Heart right ventricle (tissue), 16 donors: ENCODE measurements at regions not wholly inside any gene's neighbourhood (a gene's known extent, or its start where the extent isn't known, plus 50 kb on each side); places are given as distances from the start of the nearest gene placed in this dataset.

Experiments used
- ATAC-seq, 8 donors: fragments of 200-7000 bp; cut with Tn5 transposase; one replicate each; pipeline ENCODE4 v1.9.1; 2020; ENCODE audit warnings: mild to moderate bottlenecking in 8 of 8, moderate library complexity in 8 of 8, moderate number of reproducible peaks in 1 of 8
- DNase-seq, 2 donors: peaks; one replicate each; pipeline ENCODE4 v3.0.0-alpha.2; 2020
- H3K27ac ChIP-seq, 10 donors: fragments of 200-600 bp; sonication (generic) in 2 of 10; one replicate each; pipeline versions ENCODE4 v1.5.0 to v1.8.0; 2020 to 2022; ENCODE audit warnings: mild to moderate bottlenecking in 3 of 10
- H3K27me3 ChIP-seq, 7 donors: fragments of 200-600 bp; one replicate each; pipeline ENCODE4 v1.8.0; 2021 to 2022; ENCODE audit warnings: mild to moderate bottlenecking in 2 of 7
- H3K36me3 ChIP-seq, 9 donors: fragments of 200-600 bp; sonication (generic) in 1 of 9; one replicate each; pipeline versions ENCODE4 v1.5.0 to v1.8.0; 2020 to 2022; ENCODE audit warnings: mild to moderate bottlenecking in 2 of 9
- H3K4me1 ChIP-seq, 9 donors: fragments of 200-600 bp; sonication (generic) in 1 of 9; one replicate each; pipeline versions ENCODE4 v1.5.0 to v1.8.0; 2020 to 2022; ENCODE audit warnings: mild to moderate bottlenecking in 4 of 9
- H3K4me3 ChIP-seq, 10 donors: fragments of 200-600 bp; sonication (generic) in 2 of 10; one replicate each; pipeline versions ENCODE4 v1.5.0 to v1.8.0; 2020 to 2022; ENCODE audit warnings: mild to moderate bottlenecking in 7 of 10, moderate library complexity in 2 of 10
- H3K9me3 ChIP-seq, 11 donors: fragments of 200-600 bp in 10 of 11; sonication (generic) in 2 of 11; one replicate each; pipeline versions ENCODE4 v1.5.0 to v1.8.0; 2013 to 2022; ENCODE audit warnings: mild to moderate bottlenecking in 2 of 11, control low read depth in 1 of 11, moderate library complexity in 1 of 11
- CTCF ChIP-seq, 9 donors: fragments of 200-600 bp; sonication (generic) in 2 of 9; IDR thresholded peaks; one replicate each; pipeline versions ENCODE4 v1.5.0 to v1.8.0; 2021 to 2022; ENCODE audit warnings: antibody characterized with exemption in 9 of 9, mild to moderate bottlenecking in 5 of 9, moderate library complexity in 1 of 9
- WGBS, 2 donors: extraction: QIAGEN DNeasy Blood & Tissue Kit; methylation state at CpG; one replicate each; pipeline ENCODE4 v1.1.7; 2013; ENCODE audit warnings: inconsistent platforms in 1 of 2; 5-methylcytosine and 5-hydroxymethylcytosine counted together
- intact Hi-C, 10 donors: fragments of 100-400 bp; cut with DNase I; formaldehyde crosslinking; loops; one replicate each; pipeline versions ENCODE4 v1.11.1 to v1.14.2; 2022
- donor health status: Arrhythmogenic right ventricular cardiomyopathy.
- donor health status: ischemic (EF 13 %, LVEDD 7.1; RV severe dilation, severe dysfunction).
- donor health status: healthy with polysubstance abuse.
- donor health status: DM: no; HTN: yes; CAD: no.
- donor health status: DM: no; HTN: no; CAD: no.
- donor health status: ischemic (EF 25% LVEDD 6.9; RV normal size, moderate dysfunction).
- donor health status: ischemic (EF 25% LVEDD 5.7; RV mildly dilated, moderate dysfunction).
- donor health status: healthy.
- donor health status: DM: yes; HTN: yes; CAD: no.
- donor health status: Ischemic cardiomyopathy.
- donor health status: ischemic (EF 35%, LVEDD 5.7; RV mildly dilated, moderate dysfunction).
- donor health status: nonischemic (EF 11% LVEDD 7.7; RV severe dilation, severe dysfunction).
- donor health status: DM: yes; HTN: yes; CAD: no.
- donor health status: PGD.
- donor health status: ischemic (EF 29% LVEDD 5.4; RV normal size, mild dysfunction).
- donor health status: nonischemic (EF 23%, LVEDD 6.1; RV moderate dilation, normal function).

GRCh38 chr4:84235126-84235944 is 263.8 kb downstream of the NKX6-1 start:
- Histone ChIP-seq H3K4me1 (no peaks in the 10 kb centered on the region), H3K9me3 (peaks cover 0 to 10% (median 0%) of the 10 kb centered on the region in 11 donors), H3K27ac (no peak overlapping the region), H3K27me3 (no peaks in the 10 kb centered on the region), H3K36me3 (no peaks in the 10 kb centered on the region), H3K4me3 (no peak overlapping the region)
- no peak for DNase-seq
- no peak for TF ChIP-seq CTCF (IDR thresholded peaks at IDR 0.05)
- WGBS, 2 donors = 82 to 84% methylated on average over 6 of the region's 6 CpGs
- no peak for ATAC-seq
- intact Hi-C loops = no loop called here

- ATAC-seq = no peak
- no peak for TF ChIP-seq CTCF (IDR thresholded peaks at IDR 0.05)
- H3K4me3 ChIP-seq = no peak overlapping the region
- WGBS, 2 donors = 73 to 75% methylated on average over 7 of the region's 7 CpGs
- H3K36me3 ChIP-seq = no peaks in the 10 kb centered on the region
- H3K27ac ChIP-seq = no peak overlapping the region
- H3K4me1 ChIP-seq = no peaks in the 10 kb centered on the region
- no peaks in the 10 kb centered on the region for H3K27me3 ChIP-seq
- DNase-seq = no peak
- H3K9me3 ChIP-seq = peaks cover 0 to 7% (median 0%) of the 10 kb centered on the region in 11 donors
- intact Hi-C loops = no loop called here
Measured at GRCh38 chr4:84232309-84233095, 266.6 kb downstream of the NKX6-1 start.

GRCh38 chr4:84231539-84232055 is 267.5 kb downstream of the NKX6-1 start:
- no peak for ATAC-seq
- Histone ChIP-seq H3K27ac (no peak overlapping the region), H3K4me3 (no peak overlapping the region), H3K36me3 (no peaks in the 10 kb centered on the region), H3K4me1 (no peaks in the 10 kb centered on the region), H3K9me3 (no peaks in the 10 kb centered on the region), H3K27me3 (no peaks in the 10 kb centered on the region)
- intact Hi-C loops = no loop called here
- 51 to 67% methylated on average over 2 of the region's 2 CpGs for WGBS, 2 donors
- TF ChIP-seq CTCF (IDR thresholded peaks at IDR 0.05) = no peak
- DNase-seq = no peak

GRCh38 chr4:84224522-84224921 is 274.6 kb downstream of the NKX6-1 start:
- no peak for DNase-seq
- Histone ChIP-seq H3K27ac (no peak overlapping the region), H3K36me3 (no peaks in the 10 kb centered on the region), H3K4me1 (no peaks in the 10 kb centered on the region), H3K27me3 (no peaks in the 10 kb centered on the region), H3K4me3 (no peak overlapping the region), H3K9me3 (no peaks in the 10 kb centered on the region)
- WGBS, 2 donors = 47 to 55% methylated on average over 4 of the region's 4 CpGs
- no peak for ATAC-seq
- TF ChIP-seq CTCF (IDR thresholded peaks at IDR 0.05) = no peak
- intact Hi-C loops = no loop called here
